Stimulated activated CD4-positive, alpha-beta T cell treated with anti-CD3 and anti-CD28 coated beads, Interleukin-1b, Interleukin-23, amount 100 ng/mL, for 48 hours (primary cell): ENCODE measurements at regions not wholly inside any gene's neighbourhood (a gene's known extent, or its start where the extent isn't known, plus 50 kb on each side); places are given as distances from the start of the nearest gene placed in this dataset.
A peak's percentile ranks its signal among the peaks of the same experiment; 100 is the strongest.
"Not testable (repeated sequence)": the region's sequence is repeated elsewhere in the genome, so short reads cannot be mapped to it uniquely, and the experiment has no call there.

Source experiments
- DNase-seq: peaks from one replicate; pipeline ENCODE4 v3.0.0-alpha.2; 2020

- not testable (repeated sequence) for DNase-seq
Observed at GRCh38 chr9:41016699-41017098, 111.8 kb downstream of the FOXD4L6 start.

DNA sequence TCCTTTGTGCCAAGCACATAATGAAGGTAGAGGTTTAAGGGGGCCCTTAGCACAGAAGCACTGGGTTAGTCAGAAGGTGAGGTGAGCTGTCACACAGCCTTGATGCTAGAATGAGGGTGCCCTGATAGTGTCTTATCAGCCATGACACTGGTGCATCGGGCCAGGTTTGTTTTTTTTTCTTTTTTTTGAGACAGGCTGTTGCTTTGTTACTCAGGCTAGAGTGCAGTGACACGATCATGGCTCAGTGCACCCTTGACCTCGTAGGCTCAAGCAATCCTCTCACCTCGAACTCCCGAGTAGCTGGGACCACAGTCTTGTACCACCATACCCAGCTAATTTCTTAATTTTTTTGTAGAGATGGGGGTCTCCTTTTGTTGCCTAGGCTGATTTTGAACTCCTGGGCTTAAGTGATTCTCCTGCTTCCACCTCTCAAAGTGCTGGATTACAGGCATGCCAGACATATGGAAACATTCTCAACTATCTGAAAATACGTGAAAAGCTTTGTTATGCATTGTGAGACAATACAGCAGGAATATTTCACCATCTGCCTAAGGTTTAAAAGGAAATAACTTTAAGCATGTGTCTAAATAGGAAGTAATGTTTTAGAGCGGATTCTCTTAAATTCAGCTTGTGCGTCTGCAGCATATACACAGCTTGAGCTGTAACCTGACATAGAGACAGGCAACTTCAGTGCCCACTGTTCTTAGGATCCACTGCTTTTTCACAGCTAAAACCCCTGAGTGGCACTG lies 128.4 kb downstream of the FOXD4L6 start:
- not testable (repeated sequence) for DNase-seq

DNA sequence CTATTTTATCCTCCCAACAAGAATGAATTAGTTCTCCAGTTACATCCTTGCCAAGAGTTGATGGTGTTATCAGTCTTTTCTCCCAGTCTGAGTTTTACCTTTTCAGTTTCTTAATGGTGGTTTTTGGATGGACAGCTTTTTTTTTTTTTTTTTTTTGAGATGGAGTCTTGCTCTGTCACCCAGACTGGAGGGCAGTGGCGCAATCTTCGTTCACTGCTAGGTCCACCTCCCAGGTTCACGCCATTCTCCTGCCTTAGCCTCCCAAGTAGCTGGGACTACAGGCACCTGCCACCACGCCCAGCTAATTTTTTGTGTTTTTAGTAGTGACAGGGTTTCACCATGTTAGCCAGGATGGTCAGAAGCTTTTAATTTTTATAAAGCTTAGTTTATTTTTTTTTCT lies 133.0 kb downstream of the FOXD4L6 start:
- not testable (repeated sequence) for DNase-seq

DNA sequence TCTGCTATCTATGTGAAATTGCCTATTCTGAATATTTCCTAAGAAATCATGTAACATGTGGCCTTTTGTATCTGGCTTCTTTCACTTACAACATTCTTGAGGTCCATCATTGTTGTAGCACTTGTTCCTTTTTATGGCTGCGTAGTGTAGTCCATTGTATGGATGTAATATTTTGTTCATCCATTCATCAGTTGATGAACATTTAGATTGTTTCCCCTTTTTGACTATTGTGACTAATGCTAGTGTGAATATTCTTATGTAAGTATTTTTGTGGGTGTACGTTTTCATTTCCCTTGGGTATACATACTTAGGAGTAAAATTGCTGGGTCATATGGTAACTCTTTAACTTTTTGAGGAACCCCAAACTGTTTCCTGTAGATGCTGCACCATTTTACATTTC lies 134.6 kb downstream of the FOXD4L6 start:
- not testable (repeated sequence) for DNase-seq

DNA sequence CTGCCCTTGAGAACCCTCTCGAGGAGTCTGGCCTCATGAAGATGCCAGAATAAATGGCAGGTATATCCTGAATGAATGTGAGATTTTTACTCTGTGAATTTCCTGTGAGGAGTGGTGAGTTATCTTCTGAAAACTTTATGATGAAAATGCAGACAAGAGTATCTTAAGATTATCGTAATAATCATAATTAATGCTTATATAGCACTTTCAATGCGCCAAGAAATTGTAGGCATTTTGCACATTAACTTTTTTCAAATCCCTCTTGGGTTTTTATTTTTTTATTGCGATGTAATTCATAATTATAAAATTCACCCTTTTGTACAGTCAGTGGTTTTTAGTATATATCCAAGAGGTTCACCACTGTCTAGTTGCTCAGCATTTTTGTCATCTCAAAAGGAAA lies 135.1 kb downstream of the FOXD4L6 start:
- not testable (repeated sequence) for DNase-seq

- not testable (repeated sequence) for DNase-seq
Observed at GRCh38 chr9:40992472-40992821, 136.0 kb downstream of the FOXD4L6 start.

DNA sequence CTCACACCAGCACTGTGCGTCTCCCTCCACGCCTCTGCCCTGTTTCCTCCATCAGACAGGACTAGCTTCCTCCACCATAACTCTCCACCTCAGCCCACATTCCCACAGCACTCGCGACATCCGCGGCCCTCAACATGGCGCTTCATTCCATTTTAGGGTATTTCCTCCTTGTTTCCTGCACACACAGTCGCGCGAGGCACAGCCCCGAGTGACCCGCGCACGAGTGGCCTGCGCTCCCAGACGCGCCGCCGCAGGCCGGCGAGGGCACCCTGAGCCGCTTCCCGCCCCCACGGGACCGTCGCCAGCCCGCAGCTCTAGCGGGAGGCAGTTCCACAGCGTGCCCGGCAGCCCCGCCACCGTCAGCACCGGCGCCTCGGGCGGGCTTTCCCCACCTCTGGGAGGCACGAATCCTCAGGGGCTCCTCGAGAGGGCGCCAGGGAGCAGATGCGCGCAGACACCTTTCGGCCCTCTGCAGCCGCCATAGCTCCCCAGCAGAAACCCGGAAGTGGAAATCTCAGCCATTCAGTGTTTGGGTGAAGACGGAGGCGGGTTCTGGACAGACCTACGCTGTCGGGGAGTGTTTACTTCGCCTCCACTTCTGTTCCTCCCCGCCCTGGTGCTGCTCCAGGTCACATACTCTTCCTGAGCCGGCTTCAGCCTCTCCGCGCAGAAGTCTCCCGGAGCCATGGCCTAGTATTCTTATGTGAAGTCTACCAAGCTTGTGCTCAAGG lies 136.6 kb downstream of the FOXD4L6 start:
- DNase-seq, result peak; percentile 98

GRCh38 chr9:40991100-40991740 lies 137.3 kb downstream of the FOXD4L6 start:
- DNase-seq, result not testable (repeated sequence)

- DNase-seq, result not testable (repeated sequence)
Observed at GRCh38 chr9:40986332-40986731, 142.1 kb downstream of the FOXD4L6 start.

DNA sequence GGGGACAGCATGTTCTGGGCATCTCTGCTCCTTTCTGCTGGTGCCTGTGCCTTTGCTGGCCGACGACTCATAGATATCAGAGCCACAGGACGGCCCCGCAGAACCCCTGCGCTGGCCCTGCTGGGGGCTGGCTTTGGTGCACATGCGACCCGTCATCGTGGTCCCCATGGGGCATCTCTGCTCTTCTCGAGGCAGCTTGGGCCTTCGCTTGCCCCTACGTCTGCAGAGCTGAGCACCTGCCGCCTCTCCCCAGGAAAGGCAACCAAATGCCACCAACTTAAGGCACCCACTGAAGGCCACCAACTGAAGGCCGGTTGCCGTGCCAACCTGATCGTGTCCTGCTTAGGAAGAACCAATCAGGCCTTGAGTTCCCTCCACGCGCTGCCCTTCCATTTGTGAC lies 153.1 kb downstream of the FOXD4L6 start:
- DNase-seq, result not testable (repeated sequence)

- DNase-seq, result not testable (repeated sequence)
Observed at GRCh38 chr9:40974912-40975311, 153.6 kb downstream of the FOXD4L6 start.

DNA sequence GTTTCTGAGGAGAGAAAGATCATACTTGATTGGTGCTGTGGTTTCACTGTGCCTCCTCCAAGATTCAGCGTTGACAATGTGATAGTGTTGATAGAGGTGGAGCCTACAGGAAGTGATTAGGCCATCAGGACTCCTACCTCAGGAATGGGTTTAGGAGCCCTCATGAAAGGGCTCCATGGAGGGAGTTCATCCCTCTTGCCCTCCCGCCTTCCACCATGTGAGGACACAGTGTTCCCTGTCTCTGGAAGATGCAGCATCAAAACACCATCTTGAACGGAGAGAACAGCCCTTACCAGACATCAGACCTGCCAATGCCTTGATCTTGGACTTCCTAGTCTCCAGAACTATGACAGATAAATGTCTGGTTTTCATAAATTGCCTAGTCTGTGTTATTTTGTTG lies 156.7 kb downstream of the FOXD4L6 start:
- not testable (repeated sequence) for DNase-seq

DNA sequence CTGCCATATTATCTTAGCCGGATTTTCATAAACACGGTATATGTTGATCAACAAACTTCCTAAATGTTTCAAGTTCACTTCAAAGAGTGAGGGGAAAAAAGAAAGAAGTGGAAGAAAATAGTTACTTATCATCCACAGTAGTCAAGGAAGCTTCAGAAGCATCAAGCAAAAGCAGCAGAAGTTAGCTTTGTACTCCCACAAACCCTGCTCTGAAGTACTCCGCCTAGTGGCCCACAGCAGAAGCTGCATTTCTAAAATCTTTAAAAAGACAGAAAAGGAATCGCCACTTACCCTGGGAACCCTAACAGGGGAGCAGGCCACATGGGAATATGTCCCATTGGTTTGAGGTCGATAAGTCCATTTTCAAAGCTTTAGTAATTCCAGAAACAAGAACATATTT lies 158.1 kb downstream of the FOXD4L6 start:
- not testable (repeated sequence) for DNase-seq

GRCh38 chr9:40962461-40962860 lies 166.0 kb downstream of the FOXD4L6 start:
- not testable (repeated sequence) for DNase-seq

- DNase-seq, result not testable (repeated sequence)
Observed at GRCh38 chr9:40951876-40952494, 176.5 kb downstream of the FOXD4L6 start.

- not testable (repeated sequence) for DNase-seq
Observed at GRCh38 chr9:40946228-40946627, 182.3 kb downstream of the FOXD4L6 start.

DNA sequence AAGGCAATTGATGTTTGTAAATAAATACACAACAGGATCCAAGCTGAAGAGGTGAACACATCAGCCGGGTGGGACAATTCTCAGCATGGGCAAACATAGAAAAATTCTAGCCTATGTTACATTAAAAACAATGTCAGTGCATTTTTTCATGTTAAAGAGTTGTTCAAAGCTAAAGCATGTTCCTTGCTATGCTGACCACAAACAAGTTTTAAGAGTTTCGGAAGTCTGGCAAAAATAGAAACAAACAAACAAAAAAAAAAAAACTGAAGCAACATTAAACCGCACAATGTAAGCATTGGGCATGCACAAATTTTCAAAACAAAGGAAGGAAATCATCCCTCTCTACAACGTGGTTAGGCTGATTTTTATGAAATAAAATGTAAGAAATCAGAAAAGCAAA lies 185.8 kb downstream of the FOXD4L6 start:
- DNase-seq, result not testable (repeated sequence)

GRCh38 chr9:40939888-40940209 lies 188.6 kb downstream of the FOXD4L6 start:
- DNase-seq, result not testable (repeated sequence)

GRCh38 chr9:40939201-40939887 lies 189.1 kb downstream of the FOXD4L6 start:
- not testable (repeated sequence) for DNase-seq

GRCh38 chr9:40935336-40935735 lies 193.1 kb downstream of the FOXD4L6 start:
- DNase-seq, result no peak

GRCh38 chr9:40934480-40934879 lies 194.0 kb downstream of the FOXD4L6 start:
- not testable (repeated sequence) for DNase-seq

DNA sequence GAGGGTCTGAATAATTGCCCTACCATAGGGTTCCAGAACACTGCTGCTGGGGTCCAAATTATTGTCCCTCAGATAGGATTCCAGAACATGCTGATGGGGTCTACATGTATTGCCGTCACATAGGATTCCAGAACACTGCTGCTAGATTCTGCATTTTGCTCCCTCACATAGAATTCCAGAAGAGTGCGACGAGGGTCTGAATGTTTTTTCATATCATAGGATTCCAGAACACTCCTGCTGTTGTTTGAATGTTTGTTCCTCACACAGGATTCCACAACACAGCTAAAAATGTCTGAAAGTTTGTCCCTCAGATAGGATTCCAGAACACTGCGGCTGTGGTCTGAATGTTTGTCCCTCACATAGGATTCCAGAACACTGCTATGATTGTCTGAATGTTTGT lies 198.1 kb downstream of the FOXD4L6 start:
- DNase-seq, result not testable (repeated sequence)

- not testable (repeated sequence) for DNase-seq
Observed at GRCh38 chr9:40929488-40929845, 199.0 kb downstream of the FOXD4L6 start.
